HG02981 (cell line): ENCODE measurements at regions not wholly inside any gene's neighbourhood (a gene's known extent, or its start where the extent isn't known, plus 50 kb on each side); places are given as distances from the start of the nearest gene placed in this dataset.

Source experiments
- ATAC-seq: cut with Tn5 transposase; IDR thresholded peaks from one replicate; pipeline ENCODE4 v1.9.1; 2021; ENCODE audit warnings: mild to moderate bottlenecking, moderate library complexity; ENCODE audit not compliant: unreplicated experiment

DNA sequence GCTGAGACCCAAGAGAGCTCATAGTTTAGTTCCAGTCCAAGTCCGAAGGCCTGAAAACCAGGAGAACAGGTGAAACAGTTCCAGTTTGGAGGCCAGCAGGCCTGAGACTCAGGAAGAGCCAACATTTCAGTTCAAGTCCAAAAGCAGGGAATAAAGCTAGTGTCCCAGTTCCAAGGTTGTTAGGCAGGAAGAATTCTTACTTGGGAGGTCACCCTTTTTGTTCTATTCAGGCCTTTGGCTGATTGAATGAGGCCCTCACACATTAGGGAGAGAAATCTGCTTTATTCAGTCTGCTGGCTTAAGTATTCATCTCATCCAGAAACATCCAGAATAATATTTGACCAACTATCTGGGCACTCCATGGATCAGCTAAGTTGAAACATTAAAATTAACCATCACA lies 294.6 kb downstream of the PCNX1 start:
- ATAC-seq: no peak

DNA sequence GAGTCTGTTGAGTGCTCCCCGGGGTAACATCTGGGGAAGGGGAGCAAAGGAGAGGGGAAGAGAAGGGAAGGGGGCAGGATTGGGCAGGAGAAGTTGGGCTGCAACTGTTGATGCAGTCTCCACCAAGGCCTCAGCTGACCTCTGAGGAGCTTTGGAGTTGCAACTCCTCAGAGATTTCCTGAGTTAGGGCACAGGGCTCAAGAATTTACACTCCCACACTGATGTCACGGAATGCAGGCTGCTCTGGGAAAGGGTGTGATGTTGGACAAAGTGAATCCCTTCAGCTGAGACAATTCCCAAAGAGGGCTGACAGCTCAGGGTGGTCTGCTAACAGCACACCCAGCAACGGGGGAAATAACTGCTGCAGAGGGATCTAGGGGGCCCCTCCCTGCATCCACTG lies 295.6 kb downstream of the PCNX1 start:
- no peak for ATAC-seq

DNA sequence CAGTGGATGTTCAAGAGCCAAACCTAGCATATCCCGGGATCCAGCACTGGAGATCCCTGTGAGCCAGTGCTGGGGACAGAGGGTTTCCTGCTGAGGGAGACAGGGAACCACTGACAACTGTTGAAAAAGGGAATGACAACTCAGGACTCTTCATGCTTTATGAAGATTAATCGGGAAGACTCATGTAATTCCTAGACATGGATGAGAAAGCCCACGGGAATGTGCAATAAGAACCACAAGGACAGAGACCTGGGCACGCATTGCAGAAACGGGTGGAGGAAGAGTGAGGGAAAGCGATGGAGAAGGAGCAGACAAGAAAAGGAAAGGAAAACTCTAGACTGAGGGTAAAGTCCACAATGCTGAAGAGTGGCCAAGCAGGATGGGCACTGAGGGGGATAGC lies 296.0 kb downstream of the PCNX1 start:
- no peak for ATAC-seq

DNA sequence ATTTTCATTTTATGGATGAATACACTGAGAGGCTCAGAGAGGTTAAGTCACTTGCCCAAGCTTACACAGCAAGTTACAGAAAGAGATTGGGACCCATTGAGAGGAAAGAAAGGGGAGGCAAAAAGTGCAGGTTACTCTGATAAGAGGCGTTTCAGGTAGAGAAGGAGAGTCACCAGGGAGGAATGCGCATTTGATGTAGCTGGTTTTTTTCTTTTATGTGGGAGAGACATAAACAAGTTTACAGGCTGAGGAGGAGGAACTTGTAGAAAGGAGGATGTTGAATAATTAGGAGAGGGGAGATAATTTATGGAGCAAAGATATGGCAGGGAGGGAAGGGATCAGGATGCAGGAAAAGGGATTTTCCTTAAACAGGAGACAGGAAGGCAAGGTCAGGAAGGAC lies 297.0 kb downstream of the PCNX1 start:
- ATAC-seq: no peak

DNA sequence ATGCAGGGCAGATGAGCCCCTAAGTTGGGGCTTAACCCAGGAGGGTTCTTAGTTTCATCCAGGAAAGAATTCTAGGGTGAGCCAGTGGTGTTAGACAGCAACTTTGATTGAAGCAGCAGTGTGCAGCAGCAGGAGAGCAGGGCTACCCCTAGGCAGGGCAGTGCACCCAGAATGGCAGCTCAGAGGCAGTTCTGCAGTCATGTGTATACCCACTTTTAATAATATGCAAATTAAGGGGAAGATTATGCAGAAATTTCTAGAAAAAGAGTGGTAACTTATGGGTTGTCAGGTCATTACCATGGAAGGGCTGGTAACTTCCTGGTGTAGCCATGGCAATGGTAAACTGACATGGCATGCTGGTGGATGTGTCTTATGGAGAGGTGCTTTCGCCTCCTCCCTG lies 297.5 kb downstream of the PCNX1 start:
- ATAC-seq: no peak

DNA sequence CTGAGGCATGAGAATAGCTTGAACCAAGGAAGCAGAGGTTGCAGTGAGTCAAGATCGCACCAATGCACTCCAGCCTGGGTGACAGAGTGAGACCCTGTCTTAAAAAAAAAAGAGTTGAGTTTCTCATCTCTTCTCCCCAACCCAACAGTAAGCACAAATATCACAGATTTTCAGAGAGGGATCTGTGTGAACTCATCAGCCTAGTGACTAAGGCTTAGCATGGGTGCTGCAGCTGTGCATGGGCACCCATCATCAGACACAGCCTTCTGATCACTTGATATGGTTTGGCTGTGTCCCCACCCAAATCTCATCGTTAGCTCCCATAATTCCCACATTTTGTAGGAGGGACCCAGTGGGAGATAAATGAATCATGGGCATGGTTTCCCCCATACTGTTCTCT lies 298.9 kb downstream of the PCNX1 start:
- ATAC-seq: no peak

DNA sequence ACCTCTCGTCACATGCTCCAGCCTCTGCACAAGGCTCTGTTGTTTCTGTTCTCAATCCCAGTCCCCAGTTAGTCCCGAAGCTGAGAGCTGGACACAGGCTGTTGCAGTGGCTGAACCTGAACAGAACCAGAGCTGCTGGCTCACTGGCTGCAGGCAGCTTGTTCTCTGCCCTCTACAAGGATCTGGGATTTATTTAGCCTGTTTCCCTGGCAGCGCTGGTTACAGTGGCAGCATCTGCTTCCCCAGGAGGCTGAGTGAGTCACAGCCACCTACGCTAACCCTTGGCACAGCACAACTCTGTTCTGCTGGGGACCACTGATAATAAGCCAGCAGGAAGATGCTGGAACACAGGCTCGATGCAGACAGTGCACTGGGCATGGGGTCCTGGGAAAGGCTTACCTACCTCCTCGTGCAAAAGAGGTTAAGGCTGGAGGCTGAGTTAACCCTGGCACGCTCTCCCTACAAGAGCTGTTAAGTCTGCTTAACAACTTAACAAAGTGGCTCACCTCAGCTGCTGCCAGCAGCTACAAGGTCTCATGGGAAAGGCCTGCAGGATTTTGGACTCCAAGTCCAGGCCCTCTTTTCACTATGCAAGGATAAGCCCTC lies 299.6 kb downstream of the PCNX1 start:
- ATAC-seq: no peak

DNA sequence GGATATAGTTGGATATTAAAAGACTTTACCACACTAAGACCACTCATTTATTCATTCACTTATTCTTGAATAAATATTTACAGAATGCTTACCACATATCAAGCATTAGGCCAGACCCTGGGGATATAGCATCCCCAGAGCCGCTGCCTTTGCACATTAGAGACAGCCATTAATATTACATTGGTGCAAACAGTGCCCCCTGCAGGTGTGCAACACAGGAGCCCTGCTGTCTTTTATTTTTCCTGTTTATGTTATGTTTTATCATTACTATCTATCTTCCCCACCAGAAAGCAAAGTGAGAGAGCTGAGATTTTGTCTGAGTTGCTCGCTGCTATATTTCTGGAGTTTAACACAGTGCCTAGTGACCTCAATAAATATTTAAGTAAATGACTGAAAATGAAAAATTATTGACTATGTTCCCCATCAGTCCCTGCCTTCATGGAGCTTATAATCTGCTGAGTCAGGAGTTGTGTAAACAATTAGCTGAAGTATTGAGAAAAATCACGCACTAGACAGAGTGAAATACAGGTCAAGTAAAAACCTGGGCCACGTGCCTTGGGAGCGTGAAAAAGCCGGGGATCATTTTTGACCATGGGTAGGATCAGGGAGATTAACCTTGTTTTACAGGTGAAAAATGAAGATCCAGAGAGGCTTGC lies 301.6 kb downstream of the PCNX1 start:
- ATAC-seq: no peak

DNA sequence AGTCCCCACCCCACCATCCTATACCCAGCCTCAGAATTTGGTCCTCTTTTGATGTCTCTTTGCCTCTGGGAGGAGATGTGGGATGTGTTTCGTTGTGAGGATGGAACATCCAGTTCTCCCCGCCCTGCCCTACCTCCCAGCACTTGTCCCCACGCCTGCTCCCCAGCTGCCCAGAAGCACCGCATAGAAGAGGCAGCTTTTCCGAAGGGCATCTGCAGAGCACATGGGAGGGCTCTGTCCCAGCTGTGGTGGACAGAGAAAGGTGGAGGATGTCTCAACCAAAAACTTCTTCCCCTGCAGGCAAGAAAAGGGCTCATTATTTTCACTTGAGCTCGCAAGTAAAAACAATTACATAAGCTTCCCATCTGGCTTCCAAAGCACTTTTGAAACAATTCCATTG lies 302.6 kb downstream of the PCNX1 start:
- no peak for ATAC-seq

DNA sequence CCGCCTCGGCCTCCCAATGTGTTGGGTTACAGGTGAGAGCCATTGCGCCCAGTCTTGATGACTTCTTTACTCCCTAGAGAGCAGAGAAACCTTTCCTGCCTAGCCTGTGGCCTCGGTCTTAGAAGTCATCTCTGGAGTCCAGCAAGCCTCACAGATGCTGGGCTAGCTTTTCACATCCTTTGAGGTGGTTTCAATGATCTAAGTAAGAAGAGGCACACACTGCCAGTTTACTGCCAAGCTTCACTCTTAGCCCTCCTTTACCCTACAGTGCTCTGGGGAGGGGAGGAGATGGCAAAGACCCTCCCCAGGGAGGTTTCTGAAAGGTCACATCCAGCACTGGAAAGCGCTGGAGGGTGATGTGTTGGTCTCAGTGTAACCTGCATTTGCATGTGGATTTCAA lies 304.8 kb downstream of the PCNX1 start:
- ATAC-seq: no peak

DNA sequence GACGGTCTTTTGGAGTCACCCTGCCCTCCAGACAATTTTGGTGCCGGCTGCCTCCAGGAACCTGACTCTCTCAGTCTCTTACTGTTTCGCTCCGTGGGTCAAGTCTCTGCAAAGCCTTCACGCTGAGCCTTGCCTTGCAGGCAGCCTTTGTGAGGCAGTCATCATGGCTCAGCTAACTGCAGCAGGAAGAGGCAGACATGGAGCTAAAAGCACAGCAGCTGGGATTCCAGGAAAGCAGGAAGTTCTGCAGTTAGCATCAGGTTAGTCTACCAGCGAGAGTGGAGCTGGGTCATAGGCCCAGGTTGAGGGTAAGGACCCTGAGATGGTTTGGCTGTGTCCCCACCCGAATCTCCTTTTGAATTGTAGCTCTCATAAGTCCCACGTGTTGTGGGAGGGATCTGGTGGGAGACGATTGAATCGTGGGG lies 305.4 kb downstream of the PCNX1 start:
- no peak for ATAC-seq

DNA sequence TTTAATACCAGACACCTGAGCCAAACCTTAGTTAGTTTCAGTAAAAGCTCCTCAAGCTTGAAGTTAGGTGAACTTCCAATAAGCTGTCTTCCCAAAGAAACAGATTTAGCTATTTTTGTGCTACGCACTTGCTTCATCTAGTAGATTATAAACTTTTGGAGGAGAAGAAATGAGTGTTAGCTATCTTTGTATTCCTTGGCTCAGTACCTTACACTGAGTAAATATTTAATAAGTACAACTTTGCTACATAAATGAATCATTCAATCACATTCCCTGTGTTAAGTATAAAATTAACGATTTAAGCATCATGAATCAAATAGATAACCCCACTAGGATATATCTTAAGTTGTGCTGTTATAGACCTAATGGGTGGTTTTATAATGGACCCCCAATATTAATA lies 307.0 kb downstream of the PCNX1 start:
- no peak for ATAC-seq

DNA sequence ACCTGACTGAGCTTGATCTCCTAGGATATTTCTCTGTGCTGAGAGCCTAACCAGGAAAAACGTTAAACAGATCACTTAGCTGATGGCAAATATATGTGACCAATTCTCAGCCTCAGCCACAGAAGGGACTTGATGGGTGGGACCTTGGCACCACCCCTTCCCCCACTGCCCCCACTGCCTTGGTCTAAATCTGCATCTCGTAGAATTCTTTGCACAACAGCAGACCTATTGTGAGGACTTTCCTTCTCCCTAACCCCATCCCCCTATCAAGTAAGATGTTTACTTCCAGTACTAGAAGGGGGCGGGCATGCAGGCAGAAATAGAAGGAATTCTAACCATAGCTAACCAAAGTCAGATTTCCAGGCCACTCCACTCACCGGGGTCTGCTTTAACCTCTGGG lies 313.2 kb downstream of the PCNX1 start:
- ATAC-seq: no peak

DNA sequence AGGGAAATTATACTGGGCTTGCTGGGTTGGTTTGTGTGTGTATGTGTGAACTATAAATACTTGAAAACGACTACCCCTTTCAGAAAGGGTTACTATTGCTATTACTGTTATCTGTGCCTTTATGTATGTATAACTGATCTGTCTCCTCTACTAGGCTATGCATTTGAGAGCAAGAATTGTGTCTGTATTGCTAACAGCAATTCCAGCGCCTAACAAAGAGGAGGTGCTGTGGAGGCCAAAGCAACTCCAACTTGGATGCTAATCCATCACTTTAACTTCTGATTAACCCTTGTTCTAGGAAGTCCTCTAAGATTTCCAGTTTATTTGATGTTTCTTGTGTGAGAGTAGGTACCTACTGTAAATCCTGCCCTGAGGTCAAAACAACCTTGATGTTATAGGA lies 313.9 kb downstream of the PCNX1 start:
- ATAC-seq: no peak

DNA sequence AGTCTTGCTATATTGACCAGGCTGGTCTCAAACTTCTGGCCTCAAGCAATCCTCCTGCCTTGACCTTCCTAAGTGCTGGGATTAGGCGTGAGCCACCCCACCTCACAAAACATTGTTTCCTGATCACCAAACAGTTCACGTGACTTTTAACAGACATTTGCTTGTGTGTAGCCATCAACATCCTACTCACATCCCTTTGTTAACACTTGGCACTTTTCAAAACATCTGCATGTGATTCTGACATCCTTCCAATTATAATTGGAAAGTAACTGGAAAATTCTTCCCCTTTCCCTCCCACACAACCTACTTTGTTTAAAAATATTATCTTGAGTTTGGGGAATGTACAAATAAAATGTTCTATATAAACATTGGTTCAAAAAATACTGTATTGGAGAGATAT lies 317.9 kb downstream of the PCNX1 start:
- ATAC-seq: no peak

DNA sequence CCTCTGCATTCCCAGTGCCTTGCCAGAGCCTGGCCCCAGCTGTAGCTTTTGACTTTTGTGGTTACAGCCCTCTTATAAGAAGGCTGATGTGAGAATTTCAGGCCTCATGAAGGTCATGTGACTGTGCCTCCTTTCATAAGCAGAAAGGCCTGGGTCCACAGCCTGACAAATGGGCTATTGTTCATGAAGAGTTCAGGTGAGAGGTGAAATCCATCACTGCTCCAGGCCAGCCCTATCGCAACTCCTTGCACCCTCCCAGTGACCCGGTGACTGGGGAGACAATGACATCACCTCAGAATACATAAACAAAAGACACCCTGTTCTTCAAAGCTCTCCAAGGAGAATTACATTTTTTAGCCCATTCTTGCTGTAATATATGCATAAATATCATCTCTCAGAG lies 321.5 kb downstream of the PCNX1 start:
- no peak for ATAC-seq

DNA sequence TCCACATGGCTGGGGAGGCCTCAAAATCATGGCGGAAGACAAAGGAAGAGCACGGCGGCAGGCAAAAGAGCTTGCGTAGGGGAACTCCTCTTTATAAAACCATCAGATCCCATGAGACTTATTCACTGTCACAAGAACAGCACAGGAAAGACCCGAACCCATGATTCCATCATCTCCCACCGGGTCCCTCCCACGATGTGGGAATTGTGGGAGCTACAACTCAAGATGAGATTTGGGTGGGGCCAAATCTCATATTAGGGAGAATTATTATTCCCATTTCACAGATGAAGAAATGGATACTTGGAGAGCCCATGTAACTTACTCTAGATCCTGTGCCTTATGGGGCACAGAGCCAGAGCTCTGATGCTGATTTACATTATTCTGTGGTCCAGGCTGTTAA lies 322.6 kb downstream of the PCNX1 start:
- ATAC-seq: no peak

DNA sequence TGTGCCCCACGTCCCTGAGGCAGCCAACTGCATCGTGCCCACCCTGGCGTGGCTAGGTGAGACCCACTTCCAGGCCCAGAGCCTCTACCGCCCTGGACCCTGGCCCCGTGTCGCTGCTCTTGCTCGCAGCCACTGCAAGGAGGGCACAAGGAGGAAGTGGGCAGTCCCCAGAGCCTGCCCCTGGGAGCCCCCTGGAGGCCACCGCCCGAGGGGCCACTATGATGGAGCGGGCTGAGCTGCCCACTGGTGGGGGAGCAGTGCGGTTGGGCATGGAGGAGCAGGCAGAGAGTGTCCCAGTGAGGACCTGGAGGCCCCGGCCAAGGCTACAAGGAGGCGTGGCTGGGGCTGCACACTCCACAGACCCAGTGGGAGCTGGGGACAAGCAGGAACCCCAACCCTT lies 323.6 kb downstream of the PCNX1 start:
- ATAC-seq: no peak

DNA sequence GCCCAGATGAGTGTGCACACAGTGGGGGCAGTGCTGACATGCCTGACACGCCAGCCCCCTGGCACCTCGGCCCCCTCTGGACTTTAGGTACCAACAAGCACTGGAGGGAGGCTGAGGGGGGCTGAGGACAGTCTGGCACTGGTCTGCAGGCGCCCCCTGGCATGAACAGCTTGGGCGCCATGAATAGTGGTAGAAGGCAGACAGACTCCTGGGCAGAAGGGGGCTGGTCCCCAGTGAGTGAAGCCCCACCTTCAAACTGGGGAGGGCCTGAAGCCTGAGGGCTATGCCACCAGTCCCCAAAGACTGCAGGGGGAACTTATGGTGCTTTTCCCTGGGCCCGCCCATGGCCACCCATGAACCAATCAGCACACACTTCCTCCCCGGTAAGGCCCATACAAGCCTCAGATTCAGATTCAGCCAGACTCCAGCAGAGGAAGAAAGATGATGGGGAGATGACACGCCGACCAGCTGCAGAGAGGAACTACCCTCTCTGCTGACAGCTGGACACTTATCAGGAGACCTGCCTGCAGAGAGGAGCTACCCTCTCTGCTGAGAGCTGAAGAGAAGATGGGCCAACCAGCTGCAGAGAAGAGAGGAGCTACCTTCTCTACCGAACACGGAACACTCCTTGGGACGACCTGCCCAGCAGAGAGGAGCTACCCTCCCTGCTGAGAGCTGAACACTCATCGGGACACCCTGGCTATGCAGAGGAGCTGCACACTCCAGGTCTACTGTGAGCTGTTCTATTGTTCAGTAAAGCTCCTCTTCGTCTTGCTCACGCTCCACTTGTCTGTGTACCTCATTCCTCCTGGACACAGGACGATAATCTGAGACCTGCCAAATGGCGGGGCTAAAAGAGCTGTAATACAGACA lies 324.5 kb downstream of the PCNX1 start:
- peak; percentile 52 for ATAC-seq

DNA sequence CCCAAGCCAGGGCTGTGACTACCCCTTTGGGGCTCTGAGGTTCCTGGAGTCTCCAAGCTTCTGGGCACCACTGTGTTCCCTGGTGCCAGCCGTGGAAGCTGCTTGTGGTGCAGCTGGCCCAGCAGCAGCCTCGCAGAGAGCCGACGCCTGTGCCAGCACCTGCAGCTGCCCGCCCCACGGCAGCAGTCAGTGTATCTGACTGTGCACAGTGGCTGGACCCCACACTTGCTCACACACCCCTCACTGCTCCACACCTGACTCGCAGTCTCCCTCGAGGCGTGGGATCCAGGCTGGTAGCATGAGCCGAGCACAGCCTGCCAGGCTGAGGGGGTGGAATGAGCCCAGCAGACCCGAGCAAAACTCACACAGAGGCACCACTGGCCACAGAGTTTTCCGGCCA lies 325.2 kb downstream of the PCNX1 start:
- ATAC-seq: no peak

DNA sequence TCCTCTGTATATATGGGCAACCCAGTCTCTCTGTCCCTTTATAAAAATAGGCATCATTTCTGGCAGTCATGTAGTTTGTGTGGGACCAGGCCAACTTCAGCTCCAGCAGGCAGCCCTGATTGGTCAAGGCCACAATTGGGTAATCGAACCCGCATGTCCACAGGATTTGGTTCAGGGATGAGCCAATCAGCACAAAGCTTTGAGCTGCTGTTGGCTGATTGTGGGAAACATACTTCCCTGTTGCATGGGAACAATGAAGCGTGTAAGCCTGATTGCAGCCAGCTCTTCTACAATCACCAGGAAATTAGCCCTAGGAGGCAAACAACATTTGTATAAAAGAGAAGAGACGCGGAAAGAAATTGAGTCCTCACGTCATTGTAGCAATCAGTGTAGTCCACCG lies 328.6 kb downstream of the PCNX1 start:
- no peak for ATAC-seq

DNA sequence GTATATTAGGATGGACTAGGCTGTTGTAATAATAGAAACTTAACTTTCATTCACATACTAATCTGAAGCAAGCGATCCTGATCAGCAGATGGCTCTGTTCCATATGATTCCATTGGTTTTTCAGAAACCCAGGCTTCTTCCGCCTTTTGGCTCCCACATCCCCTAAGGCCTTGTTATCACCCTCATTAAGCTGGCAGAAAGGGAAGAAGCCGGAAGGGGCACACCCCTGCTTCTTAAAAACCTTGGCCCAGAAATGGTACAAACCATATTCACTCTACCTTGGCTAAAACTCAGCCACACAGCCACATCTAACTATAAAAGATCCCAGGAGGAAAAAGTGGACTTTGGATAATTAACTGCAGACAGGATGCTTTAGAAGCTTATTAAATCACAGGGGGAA lies 329.2 kb downstream of the PCNX1 start:
- ATAC-seq: no peak
